ENCODE measurements at regions not wholly inside any gene's neighbourhood (a gene's known extent, or its start where the extent isn't known, plus 50 kb on each side); places are given as distances from the start of the nearest gene placed in this dataset.

- intact Hi-C loops (cut with micrococcal nuclease; ENCODE audit: unreplicated experiment), result no loop called here
- CTCF ChIA-PET (ENCODE audit: unreplicated experiment), result no interaction called here
Observed at GRCh38 chr12:21054334-21054733, 76.7 kb upstream of the SLCO1B1 start.

GRCh38 chr12:21065845-21066244 lies 65.1 kb upstream of the SLCO1B1 start:
- no peak overlapping the region for H3K27ac ChIP-seq (ENCODE audit: low read depth, low read length, poor library complexity, severe bottlenecking)

More at GRCh38 chr12:21054334-21054733, 76.7 kb upstream of the SLCO1B1 start:
- no peaks in the 10 kb centered on the region for H3K36me3 ChIP-seq (ENCODE audit: insufficient read depth, low read length)
- no peak overlapping the region for H3K4me2 ChIP-seq (ENCODE audit: low read length)
- no peak for DNase-seq (ENCODE audit: low spot score)
- H3K4me1 ChIP-seq (ENCODE audit: insufficient read depth, low read length, poor library complexity, severe bottlenecking), result no peaks in the 10 kb centered on the region
- no peaks in the 10 kb centered on the region for H3K9me2 ChIP-seq (ENCODE audit: insufficient read depth, low read length)
- TF ChIP-seq EZH2phosphoT487 (IDR thresholded peaks at IDR 0.05; ENCODE audit: borderline replicate concordance, low read depth, low read length) (no peak), CTCF (conservative IDR thresholded peaks at IDR 0.05; ENCODE audit: low read length) (no peak)
- no peaks in the 10 kb centered on the region for H3K79me2 ChIP-seq (ENCODE audit: insufficient read depth, low read depth, low read length)
- H3K27ac ChIP-seq (ENCODE audit: low read depth, low read length, poor library complexity, severe bottlenecking), result no peak overlapping the region
- no peak overlapping the region for H2AFZ ChIP-seq (ENCODE audit: low read length)
- no TSS peak for BruUV-seq (replicated peaks)
- no peak overlapping the region for H3K4me3 ChIP-seq (ENCODE audit: low read depth, low read length, poor library complexity, severe bottlenecking)
- no peaks in the 10 kb centered on the region for H4K20me1 ChIP-seq (ENCODE audit: insufficient read depth, low read length)
- H3K9me3 ChIP-seq (ENCODE audit: low read length), result no peaks in the 10 kb centered on the region
- POLR2A ChIA-PET, result no interaction called here

More at GRCh38 chr12:21065845-21066244, 65.1 kb upstream of the SLCO1B1 start:
- DNase-seq (ENCODE audit: low spot score), result no peak
- no peak overlapping the region for H3K4me2 ChIP-seq (ENCODE audit: low read length)
- ChIA-PET CTCF (ENCODE audit: unreplicated experiment) (no interaction called here), POLR2A (no interaction called here)
- H3K9me2 ChIP-seq (ENCODE audit: insufficient read depth, low read length), result no peaks in the 10 kb centered on the region
- no peaks in the 10 kb centered on the region for H3K4me1 ChIP-seq (ENCODE audit: insufficient read depth, low read length, poor library complexity, severe bottlenecking)
- no peak overlapping the region for H2AFZ ChIP-seq (ENCODE audit: low read length)
- H3K4me3 ChIP-seq (ENCODE audit: low read depth, low read length, poor library complexity, severe bottlenecking), result no peak overlapping the region
- intact Hi-C loops (cut with micrococcal nuclease; ENCODE audit: unreplicated experiment), result no loop called here
- TF ChIP-seq EZH2phosphoT487 (IDR thresholded peaks at IDR 0.05; ENCODE audit: borderline replicate concordance, low read depth, low read length), result no peak
- peak; percentile 59 for TF ChIP-seq CTCF (conservative IDR thresholded peaks at IDR 0.05; ENCODE audit: low read length)
- H3K36me3 ChIP-seq (ENCODE audit: insufficient read depth, low read length), result no peaks in the 10 kb centered on the region
- H4K20me1 ChIP-seq (ENCODE audit: insufficient read depth, low read length), result no peaks in the 10 kb centered on the region
- BruUV-seq (replicated peaks), result no TSS peak
- H3K79me2 ChIP-seq (ENCODE audit: insufficient read depth, low read depth, low read length), result no peaks in the 10 kb centered on the region
- H3K9me3 ChIP-seq (ENCODE audit: low read length), result no peaks in the 10 kb centered on the region

All from OCI-LY7 (cell line).